Endothelial cell of umbilical vein (primary cell): ENCODE measurements at regions not wholly inside any gene's neighbourhood (a gene's known extent, or its start where the extent isn't known, plus 50 kb on each side); places are given as distances from the start of the nearest gene placed in this dataset.

Experiments
- BruUV-seq: library from RNA; stranded (reverse); fragments of 400-500 nt; replicated peaks from 2 replicates; lab custom pipeline; 2021; lab: Mats Ljungman, UMichigan
- CTCF ChIA-PET: fragments of 300-600, 350-600 bp; sonication (Branson Sonifier 250); formaldehyde crosslinking; loops from one replicate; lab custom pipeline; 2021; ENCODE audit warnings: antibody characterized with exemption, inconsistent platforms; lab: Charles Lee
- POLR2A ChIA-PET: fragments of 300-600, 350-600 bp; sonication (Branson Sonifier 250); formaldehyde crosslinking; loops from one replicate; lab custom pipeline; 2021; ENCODE audit warnings: antibody characterized with exemption, inconsistent platforms; lab: Charles Lee
- DNase-seq: peaks from one replicate; pipeline ENCODE4 v3.0.0-alpha.2; 2011; ENCODE audit warnings: low read depth, low spot score
- FAIRE-seq: peaks from 2 replicates; lab custom pipeline; 2011; peaks lifted over from hg19 to GRCh38; lab: Jason Lieb, UNC
- H2AFZ ChIP-seq: 2 replicates; pipeline ENCODE4 v1.6.0; 2012; ENCODE audit warnings: low read depth, low read length, control low read depth, inconsistent platforms
- H3K27ac ChIP-seq: 2 replicates; pipeline ENCODE4 v1.5.1; 2011; ENCODE audit warnings: low read depth, mild to moderate bottlenecking, control low read depth, low read length, moderate library complexity; ENCODE audit not compliant: insufficient read depth
- H3K27me3 ChIP-seq, 2 experiments: 2 replicates each; pipeline versions ENCODE4 v1.6.0 to v1.6.1; 2011; ENCODE audit warnings: low read length in 2 of 2, mixed read lengths in 1 of 2; ENCODE audit not compliant: control insufficient read depth in 2 of 2, insufficient read depth in 2 of 2
- H3K36me3 ChIP-seq, 2 experiments: 2 replicates in 1 of 2; 3 replicates in 1 of 2; pipeline ENCODE4 v1.5.1; 2011; ENCODE audit warnings: low read length in 2 of 2, mild to moderate bottlenecking in 1 of 2, moderate library complexity in 1 of 2; ENCODE audit not compliant: control insufficient read depth in 2 of 2, insufficient read depth in 2 of 2; ENCODE audit errors: extremely low read depth in 1 of 2
- H3K4me1 ChIP-seq: 3 replicates; pipeline ENCODE4 v1.5.1; 2011; ENCODE audit warnings: mild to moderate bottlenecking, low read length; ENCODE audit not compliant: control insufficient read depth, insufficient read depth; ENCODE audit errors: extremely low read depth
- H3K4me2 ChIP-seq: 2 replicates; pipeline ENCODE4 v1.6.1; 2011; ENCODE audit warnings: low read length, control low read depth, mixed read lengths; ENCODE audit not compliant: insufficient read depth
- H3K4me3 ChIP-seq, 3 experiments: fragments of 200-600 bp in 1 of 3; sonication (generic), shearing (Covaris generic) in 1 of 3; replicated peaks in 1 of 3; 2 replicates each; pipeline ENCODE4 v1.5.1; 2011 to 2016; ENCODE audit warnings: control low read depth in 3 of 3, low read length in 3 of 3, mild to moderate bottlenecking in 2 of 3, inconsistent platforms in 1 of 3, low read depth in 1 of 3, moderate library complexity in 1 of 3; ENCODE audit not compliant: insufficient read depth in 1 of 3
- H3K79me2 ChIP-seq: 2 replicates; pipeline ENCODE4 v1.6.0; 2012; ENCODE audit warnings: low read length, inconsistent platforms; ENCODE audit not compliant: control insufficient read depth, insufficient read depth
- H3K9ac ChIP-seq: replicated peaks from 2 replicates; pipeline ENCODE3; 2011; ENCODE audit warnings: low read length, control low read depth; ENCODE audit not compliant: insufficient read depth; ENCODE audit errors: extremely low read depth
- H3K9me1 ChIP-seq: replicated peaks from 3 replicates; pipeline ENCODE4 v1.6.0; 2011; ENCODE audit warnings: mild to moderate bottlenecking, low read length; ENCODE audit not compliant: control insufficient read depth, insufficient read depth; ENCODE audit errors: extremely low read depth
- H3K9me3 ChIP-seq: replicated peaks from 2 replicates; pipeline ENCODE4 v1.5.1; 2012; ENCODE audit warnings: low read length, inconsistent platforms; ENCODE audit not compliant: control insufficient read depth, insufficient read depth
- H4K20me1 ChIP-seq: replicated peaks from 2 replicates; pipeline ENCODE3; 2011; ENCODE audit warnings: mild to moderate bottlenecking, low read length; ENCODE audit not compliant: control insufficient read depth, insufficient read depth; ENCODE audit errors: extremely low read depth
- EZH2 ChIP-seq: IDR thresholded peaks from 2 replicates; pipeline ENCODE4 v1.6.1; 2012; ENCODE audit warnings: borderline replicate concordance, low read depth, mild to moderate bottlenecking, moderate library complexity, low read length, inconsistent platforms; ENCODE audit not compliant: severe bottlenecking
- FOS ChIP-seq: IDR thresholded peaks from 2 replicates; pipeline ENCODE4 v1.6.1; 2011; ENCODE audit warnings: mild to moderate bottlenecking, low read length, moderate library complexity, borderline replicate concordance; ENCODE audit not compliant: insufficient read depth
- GATA2 ChIP-seq: IDR thresholded peaks from 2 replicates; pipeline ENCODE4 v1.7.0; 2011; ENCODE audit warnings: low read depth, mild to moderate bottlenecking, moderate library complexity, mixed read lengths, low read length; ENCODE audit not compliant: insufficient read length, insufficient read depth
- JUN ChIP-seq: IDR thresholded peaks from 2 replicates; pipeline ENCODE4 v1.6.1; 2011; ENCODE audit warnings: borderline replicate concordance, low read depth; ENCODE audit not compliant: insufficient read length, insufficient read depth
- MAX ChIP-seq: IDR thresholded peaks from 2 replicates; pipeline ENCODE4 v1.6.1; 2011; ENCODE audit not compliant: insufficient read depth, insufficient read length
- MYC ChIP-seq: IDR thresholded peaks from one replicate; pipeline ENCODE4 v1.6.1; 2011; ENCODE audit warnings: mild to moderate bottlenecking, low read depth, low read length
- POLR2A ChIP-seq: IDR thresholded peaks from 2 replicates; pipeline ENCODE4 v1.6.1; 2012; ENCODE audit warnings: low read depth, mild to moderate bottlenecking, control low read depth, low read length
- POLR2AphosphoS5 ChIP-seq: IDR thresholded peaks from 2 replicates; pipeline ENCODE4 v1.6.1; 2012; ENCODE audit warnings: low read depth, mild to moderate bottlenecking, control low read depth, low read length, moderate library complexity; ENCODE audit not compliant: insufficient read depth
- dilution Hi-C: fragments of 300-500 bp; cut with MboI; formaldehyde crosslinking; loops from one replicate; pipeline ENCODE4 v1.15.0; 2019; ENCODE audit warnings: low sequenced_read_pairs; ENCODE audit not compliant: extremely low pct_ligation_motif_present
- intact Hi-C: fragments of 100-400 bp; cut with micrococcal nuclease; formaldehyde crosslinking; loops from one replicate; pipeline ENCODE4 v1.10.0; 2022
- TF ChIP-seq, protein P1 (sequence below), 2 donors: IDR thresholded peaks; 1 replicate in 1 of 2; 2 replicates in 1 of 2; pipeline ENCODE4 v1.5.1; 2011; ENCODE audit warnings: low read length in 2 of 2, mild to moderate bottlenecking in 2 of 2, moderate library complexity in 2 of 2, control low read depth in 1 of 2, inconsistent platforms in 1 of 2, low read depth in 1 of 2; ENCODE audit not compliant: insufficient read depth in 1 of 2; ENCODE audit errors: extremely low read depth in 1 of 2

- POLR2A ChIA-PET: no interaction called here
- CTCF ChIA-PET: interaction anchor here (1.6 kb wide), 1 partner anchor 18 kb away, joined by 5 read pairs; no protein-coding TSS in a partner anchor
- dilution Hi-C loops: no loop called here
- no peaks in the 10 kb centered on the region for H3K79me2 ChIP-seq
- H3K4me2 ChIP-seq: no peak overlapping the region
- no TSS peak for BruUV-seq
- intact Hi-C loops: no loop called here
- no peaks in the 10 kb centered on the region for H3K4me1 ChIP-seq
- no peak overlapping the region for H3K9ac ChIP-seq
- no peaks in the 10 kb centered on the region for H4K20me1 ChIP-seq
- no peak overlapping the region for H3K4me3 ChIP-seq
- H3K36me3 ChIP-seq: no peaks in the 10 kb centered on the region
- peaks cover 6 to 9% of the 10 kb centered on the region in 2 experiments for H3K27me3 ChIP-seq
- no peak overlapping the region for H3K27ac ChIP-seq
- no peak overlapping the region for H2AFZ ChIP-seq
- no peaks in the 10 kb centered on the region for H3K9me1 ChIP-seq
- H3K9me3 ChIP-seq: no peaks in the 10 kb centered on the region
- DNase-seq: no peak
- no peak for FAIRE-seq
- no peak for TF ChIP-seq MYC
These were observed 74.2 kb upstream of the FHL2 start for GRCh38 chr2:105473011-105473410.

- Histone ChIP-seq H3K4me2 (no peak overlapping the region), H4K20me1 (no peaks in the 10 kb centered on the region), H3K4me3 (no peak overlapping the region), H3K27ac (no peak overlapping the region), H2AFZ (no peak overlapping the region), H3K9ac (no peak overlapping the region), H3K9me3 (no peaks in the 10 kb centered on the region), H3K79me2 (no peaks in the 10 kb centered on the region), H3K36me3 (no peaks in the 10 kb centered on the region), H3K27me3 (peaks cover 9% of the 10 kb centered on the region in 2 experiments), H3K9me1 (no peaks in the 10 kb centered on the region), H3K4me1 (no peaks in the 10 kb centered on the region)
- no TSS peak for BruUV-seq
- intact Hi-C loops: no loop called here
- TF ChIP-seq, protein P1, sequence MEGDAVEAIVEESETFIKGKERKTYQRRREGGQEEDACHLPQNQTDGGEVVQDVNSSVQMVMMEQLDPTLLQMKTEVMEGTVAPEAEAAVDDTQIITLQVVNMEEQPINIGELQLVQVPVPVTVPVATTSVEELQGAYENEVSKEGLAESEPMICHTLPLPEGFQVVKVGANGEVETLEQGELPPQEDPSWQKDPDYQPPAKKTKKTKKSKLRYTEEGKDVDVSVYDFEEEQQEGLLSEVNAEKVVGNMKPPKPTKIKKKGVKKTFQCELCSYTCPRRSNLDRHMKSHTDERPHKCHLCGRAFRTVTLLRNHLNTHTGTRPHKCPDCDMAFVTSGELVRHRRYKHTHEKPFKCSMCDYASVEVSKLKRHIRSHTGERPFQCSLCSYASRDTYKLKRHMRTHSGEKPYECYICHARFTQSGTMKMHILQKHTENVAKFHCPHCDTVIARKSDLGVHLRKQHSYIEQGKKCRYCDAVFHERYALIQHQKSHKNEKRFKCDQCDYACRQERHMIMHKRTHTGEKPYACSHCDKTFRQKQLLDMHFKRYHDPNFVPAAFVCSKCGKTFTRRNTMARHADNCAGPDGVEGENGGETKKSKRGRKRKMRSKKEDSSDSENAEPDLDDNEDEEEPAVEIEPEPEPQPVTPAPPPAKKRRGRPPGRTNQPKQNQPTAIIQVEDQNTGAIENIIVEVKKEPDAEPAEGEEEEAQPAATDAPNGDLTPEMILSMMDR (IDR thresholded peaks at IDR 0.05; ENCODE audit: extremely low read depth in 1 of 2, insufficient read depth in 1 of 2, low read depth in 1 of 2, low read length in 2 of 2): no peak
- no peak for TF ChIP-seq MYC
- TF ChIP-seq EZH2: no peak
- no peak for TF ChIP-seq POLR2AphosphoS5
- TF ChIP-seq FOS: no peak
- no peak for TF ChIP-seq JUN
- TF ChIP-seq POLR2A: no peak
- TF ChIP-seq MAX: no peak
- TF ChIP-seq GATA2: no peak
- dilution Hi-C loops: no loop called here
- DNase-seq (no peak), FAIRE-seq (no peak)
- CTCF ChIA-PET: no interaction called here
- POLR2A ChIA-PET: no interaction called here
These were observed 72.1 kb upstream of the FHL2 start for GRCh38 chr2:105470979-105471378.
